Keratinocyte (primary cell): ENCODE measurements at regions not wholly inside any gene's neighbourhood (a gene's known extent, or its start where the extent isn't known, plus 50 kb on each side); places are given as distances from the start of the nearest gene placed in this dataset.

Experiments
- DNase-seq: peaks from one replicate; pipeline ENCODE4 v3.0.0-alpha.2; 2011; ENCODE audit warnings: low read depth, missing footprints, low spot score
- FAIRE-seq: peaks from 2 replicates; lab custom pipeline; 2011; peaks lifted over from hg19 to GRCh38; lab: Jason Lieb, UNC
- H2AFZ ChIP-seq: 2 replicates; pipeline ENCODE4 v1.6.0; 2012; ENCODE audit warnings: low read length, control low read depth, inconsistent platforms; ENCODE audit not compliant: control insufficient read depth
- H3K27ac ChIP-seq: 2 replicates; pipeline ENCODE4 v1.5.1; 2011; ENCODE audit warnings: low read length; ENCODE audit not compliant: control insufficient read depth, insufficient read depth
- H3K27me3 ChIP-seq: 3 replicates; pipeline ENCODE4 v1.6.0; 2011; ENCODE audit warnings: low read length; ENCODE audit not compliant: control insufficient read depth, insufficient read depth; ENCODE audit errors: extremely low read depth
- H3K36me3 ChIP-seq, 2 experiments: 2 replicates in 1 of 2; 3 replicates in 1 of 2; pipeline ENCODE4 v1.5.1; 2011; ENCODE audit warnings: low read length in 2 of 2, mild to moderate bottlenecking in 1 of 2; ENCODE audit not compliant: control insufficient read depth in 2 of 2, insufficient read depth in 2 of 2; ENCODE audit errors: extremely low read depth in 1 of 2
- H3K4me1 ChIP-seq: 3 replicates; pipeline ENCODE4 v1.5.1; 2011; ENCODE audit warnings: low read length; ENCODE audit not compliant: control insufficient read depth, insufficient read depth; ENCODE audit errors: extremely low read depth
- H3K4me2 ChIP-seq: 3 replicates; pipeline ENCODE4 v1.6.0; 2011; ENCODE audit warnings: low read depth, low read length; ENCODE audit not compliant: control insufficient read depth, insufficient read depth; ENCODE audit errors: extremely low read depth
- H3K4me3 ChIP-seq, 3 experiments: fragments of 200-600 bp in 1 of 3; sonication (generic) in 1 of 3; 2 replicates in 2 of 3; 3 replicates in 1 of 3; pipeline ENCODE4 v1.5.1; 2011 to 2016; ENCODE audit warnings: low read length in 3 of 3, mild to moderate bottlenecking in 3 of 3, control low read depth in 2 of 3, inconsistent platforms in 1 of 3, low read depth in 1 of 3, mixed read lengths in 1 of 3, mixed run types in 1 of 3, moderate library complexity in 1 of 3; ENCODE audit not compliant: control insufficient read depth in 2 of 3, insufficient read depth in 2 of 3; ENCODE audit errors: extremely low read depth in 1 of 3
- H3K79me2 ChIP-seq: 2 replicates; pipeline ENCODE4 v1.6.0; 2012; ENCODE audit warnings: low read length; ENCODE audit not compliant: control insufficient read depth, insufficient read depth
- H3K9ac ChIP-seq: 3 replicates; pipeline ENCODE4 v1.6.0; 2011; ENCODE audit warnings: low read length; ENCODE audit not compliant: control insufficient read depth, insufficient read depth; ENCODE audit errors: extremely low read depth
- H3K9me1 ChIP-seq: 3 replicates; pipeline ENCODE4 v1.6.0; 2011; ENCODE audit warnings: low read length; ENCODE audit not compliant: control insufficient read depth, insufficient read depth; ENCODE audit errors: extremely low read depth
- H3K9me3 ChIP-seq: 2 replicates; pipeline ENCODE4 v1.5.1; 2012; ENCODE audit warnings: low read depth, low read length; ENCODE audit not compliant: control insufficient read depth
- H4K20me1 ChIP-seq: 3 replicates; pipeline ENCODE4 v1.6.0; 2011; ENCODE audit warnings: low read length; ENCODE audit not compliant: control insufficient read depth, insufficient read depth; ENCODE audit errors: extremely low read depth
- EZH2 ChIP-seq: IDR thresholded peaks from one replicate; pipeline ENCODE4 v1.6.1; 2012; ENCODE audit warnings: inconsistent platforms, mild to moderate bottlenecking, low read length, moderate library complexity
- dilution Hi-C: fragments of 300-500 bp; cut with MboI; formaldehyde crosslinking; loops from one replicate; pipeline ENCODE4 v1.7.0; 2020; ENCODE audit warnings: low sequenced_read_pairs; ENCODE audit not compliant: extremely low pct_ligation_motif_present
- TF ChIP-seq, protein P1 (sequence below), 3 experiments: IDR thresholded peaks in 1 of 3; conservative IDR thresholded peaks in 1 of 3; optimal IDR thresholded peaks in 1 of 3; 2 replicates in 2 of 3; 3 replicates in 1 of 3; pipeline versions ENCODE3 to v1.5.1; 2011; ENCODE audit warnings: low read length in 3 of 3, mild to moderate bottlenecking in 3 of 3, moderate library complexity in 2 of 3, control low read depth in 1 of 3, inconsistent platforms in 1 of 3; ENCODE audit not compliant: insufficient read depth in 2 of 3; ENCODE audit errors: extremely low read depth in 1 of 3

DNA sequence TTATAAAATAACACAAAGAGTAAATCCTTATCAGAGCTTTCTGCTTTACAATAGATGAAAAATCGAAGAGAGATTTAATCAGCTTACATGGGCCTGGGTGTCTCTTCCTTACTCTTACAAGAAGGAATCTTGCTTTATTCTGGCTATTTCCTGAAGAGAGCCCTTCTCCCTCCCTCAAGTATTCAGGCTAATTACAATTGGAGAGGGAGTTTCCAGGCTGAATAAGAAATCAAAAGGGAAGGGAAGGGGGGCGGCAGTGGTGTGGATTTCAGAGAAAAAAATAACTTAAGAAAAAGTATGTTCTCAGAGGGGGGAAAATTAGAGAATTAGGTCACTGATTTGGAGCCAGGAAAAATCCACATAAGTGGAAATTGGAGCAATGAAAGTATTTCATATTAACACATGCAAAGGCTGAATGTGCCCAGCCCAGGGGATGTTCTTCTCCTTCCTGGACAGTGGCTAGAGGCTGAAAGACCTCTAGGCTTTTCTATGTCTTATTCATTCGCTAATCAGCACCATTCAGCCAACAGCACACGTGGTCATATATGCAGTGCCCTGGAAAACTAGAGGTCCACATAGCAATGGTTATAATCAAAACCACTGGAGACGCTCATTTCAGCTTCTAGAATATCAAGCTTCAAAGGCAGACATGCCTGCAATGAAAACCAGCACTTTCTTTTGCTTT lies 158.9 kb upstream of the BTG1 start:
- no peaks in the 10 kb centered on the region for H3K36me3 ChIP-seq
- dilution Hi-C loops = no loop called here
- H3K4me2 ChIP-seq = no peak overlapping the region
- H3K27me3 ChIP-seq = no peaks in the 10 kb centered on the region
- no peak overlapping the region for H2AFZ ChIP-seq
- H3K4me3 ChIP-seq = no peak overlapping the region
- H3K4me1 ChIP-seq = no peaks in the 10 kb centered on the region
- H4K20me1 ChIP-seq = no peaks in the 10 kb centered on the region
- H3K9me1 ChIP-seq = no peaks in the 10 kb centered on the region
- TF ChIP-seq EZH2 = no peak
- TF ChIP-seq, protein P1, sequence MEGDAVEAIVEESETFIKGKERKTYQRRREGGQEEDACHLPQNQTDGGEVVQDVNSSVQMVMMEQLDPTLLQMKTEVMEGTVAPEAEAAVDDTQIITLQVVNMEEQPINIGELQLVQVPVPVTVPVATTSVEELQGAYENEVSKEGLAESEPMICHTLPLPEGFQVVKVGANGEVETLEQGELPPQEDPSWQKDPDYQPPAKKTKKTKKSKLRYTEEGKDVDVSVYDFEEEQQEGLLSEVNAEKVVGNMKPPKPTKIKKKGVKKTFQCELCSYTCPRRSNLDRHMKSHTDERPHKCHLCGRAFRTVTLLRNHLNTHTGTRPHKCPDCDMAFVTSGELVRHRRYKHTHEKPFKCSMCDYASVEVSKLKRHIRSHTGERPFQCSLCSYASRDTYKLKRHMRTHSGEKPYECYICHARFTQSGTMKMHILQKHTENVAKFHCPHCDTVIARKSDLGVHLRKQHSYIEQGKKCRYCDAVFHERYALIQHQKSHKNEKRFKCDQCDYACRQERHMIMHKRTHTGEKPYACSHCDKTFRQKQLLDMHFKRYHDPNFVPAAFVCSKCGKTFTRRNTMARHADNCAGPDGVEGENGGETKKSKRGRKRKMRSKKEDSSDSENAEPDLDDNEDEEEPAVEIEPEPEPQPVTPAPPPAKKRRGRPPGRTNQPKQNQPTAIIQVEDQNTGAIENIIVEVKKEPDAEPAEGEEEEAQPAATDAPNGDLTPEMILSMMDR (optimal IDR thresholded peaks at IDR 0.05 in 1 of 3, IDR thresholded peaks at IDR 0.05 in 1 of 3, conservative IDR thresholded peaks at IDR 0.05 in 1 of 3; ENCODE audit: extremely low read depth in 1 of 3, insufficient read depth in 2 of 3, low read length in 3 of 3) = no peak
- H3K9me3 ChIP-seq = no peaks in the 10 kb centered on the region
- H3K9ac ChIP-seq = no peak overlapping the region
- no peaks in the 10 kb centered on the region for H3K79me2 ChIP-seq
- no peak overlapping the region for H3K27ac ChIP-seq
- no peak for DNase-seq
- no peak for FAIRE-seq

DNA sequence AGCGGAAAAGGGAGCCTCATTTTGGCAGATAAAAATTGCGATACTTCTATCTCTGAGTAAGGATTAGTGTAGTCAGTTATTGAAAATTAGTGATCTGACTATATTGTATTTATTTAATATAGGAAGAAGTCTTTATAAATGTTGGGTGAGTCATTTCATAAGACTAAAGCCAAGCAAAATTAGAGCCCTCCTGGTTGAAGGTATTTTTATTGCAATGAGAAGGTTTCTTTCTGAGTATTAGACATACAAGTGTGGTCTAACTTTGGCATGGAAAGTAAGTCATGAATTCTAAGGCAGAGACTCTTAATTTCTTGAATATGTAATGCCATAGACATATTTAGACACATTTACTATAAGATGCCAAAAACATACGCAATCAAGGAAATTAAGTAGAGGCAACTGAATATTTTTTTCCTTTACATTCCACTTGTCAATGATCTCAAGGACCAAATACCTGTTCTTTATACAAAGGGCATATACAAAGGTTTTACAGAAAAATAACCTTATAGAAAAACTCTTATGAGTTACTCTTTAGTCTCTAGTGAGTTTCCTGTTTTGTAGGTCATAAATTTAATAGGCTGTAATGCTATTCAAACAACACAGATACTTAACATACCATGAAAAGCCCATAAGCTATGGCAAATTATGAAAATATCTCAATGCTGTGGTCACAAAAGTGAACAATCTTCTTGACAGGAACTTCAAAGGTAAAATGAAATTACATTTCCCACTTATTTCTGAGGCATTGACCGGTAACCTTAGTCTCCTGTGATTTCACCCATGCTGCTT lies 156.6 kb upstream of the BTG1 start:
- Histone ChIP-seq H3K9me3 (no peaks in the 10 kb centered on the region), H4K20me1 (no peaks in the 10 kb centered on the region), H3K79me2 (no peaks in the 10 kb centered on the region), H3K9ac (no peak overlapping the region), H3K4me3 (no peak overlapping the region), H3K27me3 (no peaks in the 10 kb centered on the region), H3K9me1 (no peaks in the 10 kb centered on the region), H3K4me1 (no peaks in the 10 kb centered on the region), H3K27ac (no peak overlapping the region), H3K36me3 (no peaks in the 10 kb centered on the region), H3K4me2 (no peak overlapping the region), H2AFZ (no peak overlapping the region)
- FAIRE-seq (no peak), DNase-seq (no peak)
- dilution Hi-C loops = no loop called here
- TF ChIP-seq, protein P1 (optimal IDR thresholded peaks at IDR 0.05 in 1 of 3, IDR thresholded peaks at IDR 0.05 in 1 of 3, conservative IDR thresholded peaks at IDR 0.05 in 1 of 3; ENCODE audit: extremely low read depth in 1 of 3, insufficient read depth in 2 of 3, low read length in 3 of 3) = no peak
- TF ChIP-seq EZH2 = no peak
